SK-N-MC (cell line): ENCODE measurements at regions not wholly inside any gene's neighbourhood (a gene's known extent, or its start where the extent isn't known, plus 50 kb on each side); places are given as distances from the start of the nearest gene placed in this dataset.

Experiments used
- EZH2 ChIP-seq: fragments of 200-600 bp; sonication (generic); IDR thresholded peaks from one replicate; pipeline ENCODE4 v1.6.1; 2017; ENCODE audit warnings: antibody characterized with exemption
- FOXP2 ChIP-seq: optimal IDR thresholded peaks from 2 replicates; pipeline ENCODE3; 2011; ENCODE audit warnings: mild to moderate bottlenecking, moderate library complexity; ENCODE audit not compliant: insufficient read depth; ENCODE audit errors: extremely low read length, control extremely low read depth
- POLR2AphosphoS5 ChIP-seq: IDR thresholded peaks from 2 replicates; pipeline ENCODE4 v1.6.1; 2012; ENCODE audit warnings: mild to moderate bottlenecking, low read depth, low read length, borderline replicate concordance

- TF ChIP-seq EZH2 (no peak), POLR2AphosphoS5 (no peak), FOXP2 (no peak)
Observed at GRCh38 chr14:42130815-42131214, 524.1 kb downstream of the LRFN5 start.
